Duodenal mucosa (tissue), 2 donors: ENCODE measurements at regions not wholly inside any gene's neighbourhood (a gene's known extent, or its start where the extent isn't known, plus 50 kb on each side); places are given as distances from the start of the nearest gene placed in this dataset.

Experiments
- H3K27ac ChIP-seq: one replicate; pipeline ENCODE4 v1.7.0; 2013; ENCODE audit warnings: low read depth, low read length
- H3K27me3 ChIP-seq, 2 donors: one replicate each; pipeline ENCODE4 v1.7.0; 2013; ENCODE audit warnings: low read length in 2 of 2, control low read depth in 1 of 2; ENCODE audit not compliant: insufficient read depth in 2 of 2, control insufficient read depth in 1 of 2
- H3K36me3 ChIP-seq, 2 donors: one replicate each; pipeline ENCODE4 v1.7.0; 2013; ENCODE audit warnings: low read length in 2 of 2, control low read depth in 1 of 2; ENCODE audit not compliant: insufficient read depth in 2 of 2, control insufficient read depth in 1 of 2
- H3K4me1 ChIP-seq, 2 donors: one replicate each; pipeline ENCODE4 v1.7.0; 2013; ENCODE audit warnings: low read length in 2 of 2, control low read depth in 1 of 2; ENCODE audit not compliant: insufficient read depth in 2 of 2, control insufficient read depth in 1 of 2
- H3K4me3 ChIP-seq, 2 donors: one replicate each; pipeline ENCODE4 v1.7.0; 2013; ENCODE audit warnings: low read length in 2 of 2, low read depth in 1 of 2
- H3K9ac ChIP-seq, 2 donors: one replicate each; pipeline ENCODE4 v1.7.0; 2013; ENCODE audit warnings: low read length in 2 of 2, low read depth in 1 of 2
- H3K9me3 ChIP-seq, 2 donors: one replicate each; pipeline ENCODE4 v1.7.0; 2013; ENCODE audit warnings: low read length in 2 of 2, control low read depth in 1 of 2; ENCODE audit not compliant: control insufficient read depth in 1 of 2

GRCh38 chr9:91131433-91131839 lies 230.3 kb downstream of the AUH start:
- no peak overlapping the region for H3K9ac ChIP-seq
- H3K27me3 ChIP-seq, result no peaks in the 10 kb centered on the region
- H3K36me3 ChIP-seq, result no peaks in the 10 kb centered on the region
- H3K27ac ChIP-seq, result no peak overlapping the region
- peaks cover 7 to 8% of the 10 kb centered on the region in 2 donors for H3K4me1 ChIP-seq
- no peak overlapping the region for H3K4me3 ChIP-seq
- no peaks in the 10 kb centered on the region for H3K9me3 ChIP-seq

- Histone ChIP-seq H3K27me3 (no peaks in the 10 kb centered on the region), H3K9me3 (no peaks in the 10 kb centered on the region), H3K36me3 (no peaks in the 10 kb centered on the region), H3K9ac (no peak overlapping the region), H3K4me3 (no peak overlapping the region), H3K4me1 (peaks cover 7 to 8% of the 10 kb centered on the region in 2 donors), H3K27ac (no peak overlapping the region)
Observed at GRCh38 chr9:91132576-91133073, 229.1 kb downstream of the AUH start.

GRCh38 chr9:91134608-91135007 lies 227.1 kb downstream of the AUH start:
- H3K27me3 ChIP-seq, result no peaks in the 10 kb centered on the region
- H3K4me3 ChIP-seq, result no peak overlapping the region
- no peak overlapping the region for H3K9ac ChIP-seq
- no peaks in the 10 kb centered on the region for H3K9me3 ChIP-seq
- peaks cover 7 to 8% of the 10 kb centered on the region in 2 donors for H3K4me1 ChIP-seq
- H3K27ac ChIP-seq, result no peak overlapping the region
- H3K36me3 ChIP-seq, result no peaks in the 10 kb centered on the region

GRCh38 chr9:91137391-91137790 lies 224.3 kb downstream of the AUH start:
- Histone ChIP-seq H3K27ac (no peak overlapping the region), H3K9me3 (no peaks in the 10 kb centered on the region), H3K4me3 (no peak overlapping the region), H3K4me1 (no peaks in the 10 kb centered on the region), H3K36me3 (no peaks in the 10 kb centered on the region), H3K9ac (no peak overlapping the region), H3K27me3 (no peaks in the 10 kb centered on the region)

- Histone ChIP-seq H3K9ac (no peak overlapping the region), H3K4me1 (no peaks in the 10 kb centered on the region), H3K9me3 (no peaks in the 10 kb centered on the region), H3K4me3 (no peak overlapping the region), H3K27me3 (no peaks in the 10 kb centered on the region), H3K36me3 (no peaks in the 10 kb centered on the region), H3K27ac (no peak overlapping the region)
Observed at GRCh38 chr9:91138760-91139159, 223.0 kb downstream of the AUH start.

GRCh38 chr9:91141407-91141965 lies 220.2 kb downstream of the AUH start:
- no peaks in the 10 kb centered on the region for H3K27me3 ChIP-seq
- H3K9me3 ChIP-seq, result no peaks in the 10 kb centered on the region
- no peaks in the 10 kb centered on the region for H3K4me1 ChIP-seq
- H3K9ac ChIP-seq, result no peak overlapping the region
- no peaks in the 10 kb centered on the region for H3K36me3 ChIP-seq
- no peak overlapping the region for H3K27ac ChIP-seq
- no peak overlapping the region for H3K4me3 ChIP-seq

GRCh38 chr9:91143162-91143561 lies 218.6 kb downstream of the AUH start:
- Histone ChIP-seq H3K4me1 (peaks cover 4% of the 10 kb centered on the region in 2 donors), H3K27ac (no peak overlapping the region), H3K4me3 (no peak overlapping the region), H3K27me3 (no peaks in the 10 kb centered on the region), H3K9me3 (no peaks in the 10 kb centered on the region), H3K9ac (no peak overlapping the region), H3K36me3 (no peaks in the 10 kb centered on the region)

- no peak overlapping the region for H3K4me3 ChIP-seq
- no peak overlapping the region for H3K9ac ChIP-seq
- H3K36me3 ChIP-seq, result no peaks in the 10 kb centered on the region
- H3K27ac ChIP-seq, result no peak overlapping the region
- H3K4me1 ChIP-seq, result peaks cover 4 to 6% of the 10 kb centered on the region in 2 donors
- no peaks in the 10 kb centered on the region for H3K27me3 ChIP-seq
- H3K9me3 ChIP-seq, result no peaks in the 10 kb centered on the region
Observed at GRCh38 chr9:91143642-91144041, 218.1 kb downstream of the AUH start.

- H3K9me3 ChIP-seq, result no peaks in the 10 kb centered on the region
- peaks cover 4 to 6% of the 10 kb centered on the region in 2 donors for H3K4me1 ChIP-seq
- H3K27ac ChIP-seq, result no peak overlapping the region
Observed at GRCh38 chr9:91144769-91145168, 216.9 kb downstream of the AUH start.

GRCh38 chr9:91145496-91145895 lies 216.2 kb downstream of the AUH start:
- Histone ChIP-seq H3K36me3 (no peaks in the 10 kb centered on the region), H3K27me3 (no peaks in the 10 kb centered on the region), H3K9me3 (no peaks in the 10 kb centered on the region), H3K27ac (no peak overlapping the region), H3K9ac (no peak overlapping the region), H3K4me1 (peaks cover 6 to 9% of the 10 kb centered on the region in 2 donors), H3K4me3 (no peak overlapping the region)

More at GRCh38 chr9:91144769-91145168, 216.9 kb downstream of the AUH start:
- no peaks in the 10 kb centered on the region for H3K27me3 ChIP-seq
- H3K36me3 ChIP-seq, result no peaks in the 10 kb centered on the region
- no peak overlapping the region for H3K4me3 ChIP-seq
- H3K9ac ChIP-seq, result no peak overlapping the region
